CD14-positive monocyte (primary cell): ENCODE measurements at regions not wholly inside any gene's neighbourhood (a gene's known extent, or its start where the extent isn't known, plus 50 kb on each side); places are given as distances from the start of the nearest gene placed in this dataset.

Experiments
- DNase-seq, 3 donors: peaks; one replicate each; pipeline ENCODE4 v3.0.0-alpha.2; 2011 to 2022
- H2AFZ ChIP-seq: 2 replicates; pipeline ENCODE4 v1.6.0; 2012; ENCODE audit warnings: mild to moderate bottlenecking, low read depth, low read length, inconsistent platforms; ENCODE audit not compliant: insufficient read depth, poor library complexity, severe bottlenecking
- H3K27ac ChIP-seq, 2 donors: 1 replicate in 1 of 2; 2 replicates in 1 of 2; pipeline ENCODE4 v1.5.1; 2012 to 2013; ENCODE audit warnings: low read length in 2 of 2, control low read depth in 1 of 2, inconsistent platforms in 1 of 2, low read depth in 1 of 2, mild to moderate bottlenecking in 1 of 2
- H3K27me3 ChIP-seq, 2 donors: one replicate each; pipeline versions ENCODE4 v1.6.0 to v1.6.1; 2011 to 2013; ENCODE audit warnings: low read length in 2 of 2; ENCODE audit not compliant: control insufficient read depth in 2 of 2, insufficient read depth in 2 of 2
- H3K36me3 ChIP-seq, 2 donors: replicated peaks in 1 of 2; 1 replicate in 1 of 2; 2 replicates in 1 of 2; pipeline versions ENCODE4 v1.5.1 to v1.6.1; 2012 to 2013; ENCODE audit warnings: low read length in 2 of 2, control low read depth in 1 of 2, inconsistent platforms in 1 of 2, mild to moderate bottlenecking in 1 of 2; ENCODE audit not compliant: insufficient read depth in 2 of 2, control insufficient read depth in 1 of 2
- H3K4me1 ChIP-seq, 2 donors: 1 replicate in 1 of 2; 2 replicates in 1 of 2; pipeline versions ENCODE4 v1.5.1 to v1.6.1; 2012 to 2013; ENCODE audit warnings: low read length in 2 of 2, control low read depth in 1 of 2, inconsistent platforms in 1 of 2, mild to moderate bottlenecking in 1 of 2, moderate library complexity in 1 of 2; ENCODE audit not compliant: insufficient read depth in 2 of 2, control insufficient read depth in 1 of 2
- H3K4me2 ChIP-seq: replicated peaks from 2 replicates; pipeline ENCODE3; 2012; ENCODE audit warnings: low read length, moderate library complexity, mild to moderate bottlenecking; ENCODE audit not compliant: poor library complexity, severe bottlenecking; ENCODE audit errors: extremely low read depth
- H3K4me3 ChIP-seq, 3 experiments: fragments of 200-600 bp in 1 of 3; sonication (generic) in 1 of 3; replicated peaks in 1 of 3; 1 replicate in 2 of 3; 2 replicates in 1 of 3; pipeline ENCODE4 v1.5.1; 2011 to 2013; ENCODE audit warnings: low read length in 3 of 3, mild to moderate bottlenecking in 3 of 3, control low read depth in 2 of 3, low read depth in 2 of 3, inconsistent platforms in 1 of 3, moderate library complexity in 1 of 3
- H3K79me2 ChIP-seq: 2 replicates; pipeline ENCODE4 v1.6.0; 2012; ENCODE audit warnings: mild to moderate bottlenecking, control low read depth, inconsistent platforms, low read length, moderate library complexity; ENCODE audit not compliant: insufficient read depth
- H3K9ac ChIP-seq: 2 replicates; pipeline ENCODE4 v1.6.0; 2017; ENCODE audit warnings: low read length, mild to moderate bottlenecking; ENCODE audit not compliant: insufficient read depth, poor library complexity, severe bottlenecking
- H3K9me3 ChIP-seq, 2 donors: replicated peaks in 1 of 2; 1 replicate in 1 of 2; 2 replicates in 1 of 2; pipeline versions ENCODE4 v1.5.1 to v1.6.1; 2012 to 2013; ENCODE audit warnings: low read length in 2 of 2, control low read depth in 1 of 2; ENCODE audit not compliant: control insufficient read depth in 1 of 2, insufficient read depth in 1 of 2
- H4K20me1 ChIP-seq: 2 replicates; pipeline ENCODE4 v1.6.0; 2012; ENCODE audit warnings: mild to moderate bottlenecking, low read length, control low read depth, moderate library complexity; ENCODE audit not compliant: insufficient read depth
- H3K27ac Mint-ChIP-seq, 7 donors: one replicate each; pipeline ENCODE4 v1.8.0; 2020; ENCODE audit warnings: mild to moderate bottlenecking in 7 of 7, mixed read lengths in 7 of 7, moderate library complexity in 6 of 7, inconsistent platforms in 2 of 7
- H3K27me3 Mint-ChIP-seq, 3 donors: one replicate each; pipeline ENCODE4 v1.8.0; 2021 to 2022; ENCODE audit warnings: low read depth in 3 of 3, mild to moderate bottlenecking in 3 of 3, mixed read lengths in 3 of 3, moderate library complexity in 3 of 3, inconsistent platforms in 1 of 3
- H3K36me3 Mint-ChIP-seq, 2 donors: one replicate each; pipeline ENCODE4 v1.8.0; 2020; ENCODE audit warnings: mixed read lengths in 2 of 2, inconsistent platforms in 1 of 2, mild to moderate bottlenecking in 1 of 2
- H3K4me1 Mint-ChIP-seq: one replicate; pipeline ENCODE4 v1.8.0; 2020; ENCODE audit warnings: mild to moderate bottlenecking, mixed read lengths
- H3K4me3 Mint-ChIP-seq, 2 donors: one replicate each; pipeline ENCODE4 v1.8.0; 2020; ENCODE audit warnings: mild to moderate bottlenecking in 2 of 2, mixed read lengths in 2 of 2, moderate library complexity in 1 of 2
- H3K9me3 Mint-ChIP-seq, 7 donors: one replicate each; pipeline ENCODE4 v1.8.0; 2020 to 2022; ENCODE audit warnings: mixed read lengths in 7 of 7, mild to moderate bottlenecking in 6 of 7, moderate library complexity in 6 of 7, inconsistent platforms in 2 of 7
- WGBS: methylation state at CpG from one replicate; pipeline ENCODE4 v1.1.5; 2013; ENCODE audit warnings: missing lambda C conversion rate; ENCODE audit not compliant: insufficient coverage; 5-methylcytosine and 5-hydroxymethylcytosine counted together
- intact Hi-C, 2 donors: fragments of 100-400 bp; cut with micrococcal nuclease; formaldehyde crosslinking; loops; one replicate each; pipeline versions ENCODE4 v1.15.0 to v1.15.1; 2023
- TF ChIP-seq, protein P1 (sequence below): fragments of 200-600 bp; IDR thresholded peaks from one replicate; pipeline ENCODE4 v1.8.0; 2022; ENCODE audit warnings: antibody characterized with exemption, mild to moderate bottlenecking

DNA sequence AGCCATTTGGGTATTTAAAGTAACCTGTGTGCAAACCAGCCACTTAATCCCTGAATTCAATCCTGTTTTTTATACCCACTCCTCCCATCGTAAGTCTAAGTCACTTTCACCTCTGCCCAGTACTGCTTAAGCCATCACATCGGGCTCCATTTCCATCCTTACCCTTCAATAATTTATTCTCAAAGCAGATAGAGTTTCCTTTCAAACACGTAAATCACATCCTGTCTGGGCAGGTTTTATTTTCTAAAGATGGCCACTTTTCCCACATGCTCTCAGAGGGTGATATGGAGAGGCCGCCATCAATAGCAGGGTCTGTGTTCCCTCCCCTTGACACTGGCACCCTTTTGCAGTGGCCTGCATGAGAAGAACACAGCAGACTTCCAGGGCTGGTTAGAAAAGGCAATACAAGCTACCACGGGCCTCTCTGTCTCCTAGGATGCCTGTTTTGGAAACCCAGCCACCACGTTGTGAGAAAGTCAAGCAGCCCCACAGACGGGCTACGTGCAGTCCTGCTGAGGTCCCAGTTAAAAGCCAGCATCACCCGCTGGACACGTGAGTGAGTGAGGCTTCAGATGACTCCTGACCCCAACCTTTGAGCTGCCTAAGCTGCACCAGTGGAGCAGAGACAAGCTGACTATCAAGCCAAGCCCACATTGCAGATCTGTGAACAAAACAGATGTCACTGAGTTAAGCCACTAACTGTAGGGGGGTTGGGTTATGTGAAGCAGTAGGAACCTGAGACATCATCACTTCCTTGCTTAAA, 241.8 kb upstream of the SLCO3A1 start:
- TF ChIP-seq, protein P1, sequence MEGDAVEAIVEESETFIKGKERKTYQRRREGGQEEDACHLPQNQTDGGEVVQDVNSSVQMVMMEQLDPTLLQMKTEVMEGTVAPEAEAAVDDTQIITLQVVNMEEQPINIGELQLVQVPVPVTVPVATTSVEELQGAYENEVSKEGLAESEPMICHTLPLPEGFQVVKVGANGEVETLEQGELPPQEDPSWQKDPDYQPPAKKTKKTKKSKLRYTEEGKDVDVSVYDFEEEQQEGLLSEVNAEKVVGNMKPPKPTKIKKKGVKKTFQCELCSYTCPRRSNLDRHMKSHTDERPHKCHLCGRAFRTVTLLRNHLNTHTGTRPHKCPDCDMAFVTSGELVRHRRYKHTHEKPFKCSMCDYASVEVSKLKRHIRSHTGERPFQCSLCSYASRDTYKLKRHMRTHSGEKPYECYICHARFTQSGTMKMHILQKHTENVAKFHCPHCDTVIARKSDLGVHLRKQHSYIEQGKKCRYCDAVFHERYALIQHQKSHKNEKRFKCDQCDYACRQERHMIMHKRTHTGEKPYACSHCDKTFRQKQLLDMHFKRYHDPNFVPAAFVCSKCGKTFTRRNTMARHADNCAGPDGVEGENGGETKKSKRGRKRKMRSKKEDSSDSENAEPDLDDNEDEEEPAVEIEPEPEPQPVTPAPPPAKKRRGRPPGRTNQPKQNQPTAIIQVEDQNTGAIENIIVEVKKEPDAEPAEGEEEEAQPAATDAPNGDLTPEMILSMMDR = no peak
- Histone ChIP-seq H4K20me1 (no peaks in the 10 kb centered on the region), H3K4me1 (no peaks in the 10 kb centered on the region), H3K79me2 (no peaks in the 10 kb centered on the region), H3K27ac (no peak overlapping the region), H3K27me3 (no peaks in the 10 kb centered on the region), H3K9me3 (no peaks in the 10 kb centered on the region), H3K4me2 (no peak overlapping the region), H3K4me3 (no peak overlapping the region), H2AFZ (no peak overlapping the region), H3K36me3 (no peaks in the 10 kb centered on the region), H3K9ac (no peak overlapping the region)
- Mint-ChIP-seq H3K36me3 (no peaks in the 10 kb centered on the region), H3K4me1 (no peaks in the 10 kb centered on the region), H3K27me3 (peaks cover 0 to 5% (median 2%) of the 10 kb centered on the region in 3 donors), H3K9me3 (peaks cover 0 to 6% (median 2%) of the 10 kb centered on the region in 7 donors), H3K27ac (no peak overlapping the region), H3K4me3 (no peak overlapping the region)
- WGBS = 90% methylated on average over 7 of the region's 10 CpGs
- intact Hi-C loops = no loop called here
- no peak for DNase-seq

- Histone ChIP-seq H3K36me3 (no peaks in the 10 kb centered on the region), H3K27ac (no peak overlapping the region), H3K9me3 (no peaks in the 10 kb centered on the region), H3K79me2 (no peaks in the 10 kb centered on the region), H3K27me3 (no peaks in the 10 kb centered on the region), H2AFZ (no peak overlapping the region), H3K9ac (no peak overlapping the region), H3K4me1 (no peaks in the 10 kb centered on the region), H3K4me3 (no peak overlapping the region), H3K4me2 (no peak overlapping the region), H4K20me1 (no peaks in the 10 kb centered on the region)
- peaks cover 0 to 6% (median 2%) of the 10 kb centered on the region in 7 donors for H3K9me3 Mint-ChIP-seq
- TF ChIP-seq, protein P1 = no peak
- WGBS = 56% methylated on average over 1 of the region's 4 CpGs
- H3K36me3 Mint-ChIP-seq = no peaks in the 10 kb centered on the region
- DNase-seq = no peak
- no peak overlapping the region for H3K4me3 Mint-ChIP-seq
- intact Hi-C loops = no loop called here
- H3K27ac Mint-ChIP-seq = no peak overlapping the region
- H3K4me1 Mint-ChIP-seq = no peaks in the 10 kb centered on the region
- peaks cover 0 to 6% (median 3%) of the 10 kb centered on the region in 3 donors for H3K27me3 Mint-ChIP-seq
These were observed 233.3 kb upstream of the SLCO3A1 start for GRCh38 chr15:91620229-91620628.
